Cerebellar cortex (tissue), 1 donor: ENCODE measurements at regions not wholly inside any gene's neighbourhood (a gene's known extent, or its start where the extent isn't known, plus 50 kb on each side); places are given as distances from the start of the nearest gene placed in this dataset.

Experiments used
- DNase-seq: peaks from one replicate; pipeline ENCODE4 v3.0.0-alpha.2; 2015; ENCODE audit warnings: low spot score

GRCh38 chr14:85273952-85274351, 256.0 kb upstream of the FLRT2 start:
- DNase-seq = no peak

- DNase-seq = no peak
These were observed 253.6 kb upstream of the FLRT2 start for GRCh38 chr14:85276161-85276978.

- DNase-seq = no peak
These were observed 253.0 kb upstream of the FLRT2 start for GRCh38 chr14:85276979-85277228.

- DNase-seq = no peak
These were observed 250.5 kb upstream of the FLRT2 start for GRCh38 chr14:85279407-85279806.

- DNase-seq = no peak
These were observed 249.9 kb upstream of the FLRT2 start for GRCh38 chr14:85280074-85280473.

- DNase-seq = no peak
These were observed 248.0 kb upstream of the FLRT2 start for GRCh38 chr14:85281921-85282320.

- DNase-seq = no peak
These were observed 241.9 kb upstream of the FLRT2 start for GRCh38 chr14:85288041-85288440.

GRCh38 chr14:85291731-85292130, 238.2 kb upstream of the FLRT2 start:
- DNase-seq = no peak

GRCh38 chr14:85293612-85294234, 236.2 kb upstream of the FLRT2 start:
- no peak for DNase-seq

- no peak for DNase-seq
These were observed 234.6 kb upstream of the FLRT2 start for GRCh38 chr14:85295318-85295717.

- DNase-seq = no peak
These were observed 233.3 kb upstream of the FLRT2 start for GRCh38 chr14:85296456-85297210.

GRCh38 chr14:85300107-85300506, 229.8 kb upstream of the FLRT2 start:
- no peak for DNase-seq

GRCh38 chr14:85301506-85301905, 228.4 kb upstream of the FLRT2 start:
- DNase-seq = no peak

GRCh38 chr14:85306024-85306423, 223.9 kb upstream of the FLRT2 start:
- DNase-seq = no peak

GRCh38 chr14:85308531-85309300, 221.2 kb upstream of the FLRT2 start:
- DNase-seq = no peak

- DNase-seq = no peak
These were observed 219.3 kb upstream of the FLRT2 start for GRCh38 chr14:85310491-85311272.

- DNase-seq = no peak
These were observed 216.3 kb upstream of the FLRT2 start for GRCh38 chr14:85313560-85314207.

- DNase-seq = no peak
These were observed 214.7 kb upstream of the FLRT2 start for GRCh38 chr14:85315290-85315689.

GRCh38 chr14:85315733-85316290, 214.1 kb upstream of the FLRT2 start:
- DNase-seq = no peak

GRCh38 chr14:85316701-85317410, 213.1 kb upstream of the FLRT2 start:
- DNase-seq = no peak
